IPS-18a (cell line): ENCODE measurements at regions not wholly inside any gene's neighbourhood (a gene's known extent, or its start where the extent isn't known, plus 50 kb on each side); places are given as distances from the start of the nearest gene placed in this dataset.
"Not testable (repeated sequence)": the region's sequence is repeated elsewhere in the genome, so short reads cannot be mapped to it uniquely, and the experiment has no call there.

Experiments used
- H3K27ac ChIP-seq: one replicate; pipeline ENCODE4 v1.5.1; 2013; ENCODE audit warnings: low read length
- H3K27me3 ChIP-seq: one replicate; pipeline ENCODE4 v1.6.1; 2013; ENCODE audit warnings: mild to moderate bottlenecking, low read length; ENCODE audit not compliant: control insufficient read depth, insufficient read depth
- H3K36me3 ChIP-seq: one replicate; pipeline ENCODE4 v1.6.1; 2013; ENCODE audit warnings: low read depth, low read length; ENCODE audit not compliant: control insufficient read depth
- H3K4me1 ChIP-seq: one replicate; pipeline ENCODE4 v1.6.1; 2013; ENCODE audit warnings: low read depth, low read length; ENCODE audit not compliant: control insufficient read depth
- H3K4me3 ChIP-seq: one replicate; pipeline ENCODE4 v1.5.1; 2013; ENCODE audit warnings: low read length
- H3K9ac ChIP-seq: one replicate; pipeline ENCODE4 v1.6.1; 2013; ENCODE audit warnings: mild to moderate bottlenecking, low read length, moderate library complexity
- H3K9me3 ChIP-seq: one replicate; pipeline ENCODE4 v1.6.1; 2013; ENCODE audit warnings: low read depth, low read length; ENCODE audit not compliant: control insufficient read depth

DNA sequence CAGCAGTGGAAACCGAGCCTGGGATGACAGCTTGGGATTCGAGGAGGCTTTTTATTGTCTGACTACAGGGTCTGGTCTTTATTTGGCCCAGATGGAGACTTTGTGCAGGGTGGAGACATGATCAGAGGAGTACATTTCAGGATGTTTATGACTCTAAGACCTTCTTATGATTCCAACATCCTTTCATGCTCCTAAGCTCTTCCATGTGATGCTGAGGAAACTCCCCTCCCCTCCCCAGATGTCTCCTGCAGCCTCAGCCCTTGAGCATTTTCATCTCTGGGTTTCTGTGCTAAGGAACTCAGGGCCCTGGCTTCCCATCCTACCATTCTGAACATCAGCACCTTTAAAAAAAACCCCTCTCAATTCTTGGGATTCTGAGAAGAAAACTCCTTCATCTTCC, 186.6 kb downstream of the SOX4 start:
- no peak overlapping the region for H3K27ac ChIP-seq
- no peak overlapping the region for H3K4me3 ChIP-seq
- H3K9me3 ChIP-seq, result no peaks in the 10 kb centered on the region
- peaks cover 21% of the 10 kb centered on the region for H3K4me1 ChIP-seq
- no peak overlapping the region for H3K9ac ChIP-seq
- H3K36me3 ChIP-seq, result no peaks in the 10 kb centered on the region
- H3K27me3 ChIP-seq, result no peaks in the 10 kb centered on the region

- Histone ChIP-seq H3K27me3 (no peaks in the 10 kb centered on the region), H3K9me3 (no peaks in the 10 kb centered on the region), H3K27ac (no peak overlapping the region), H3K4me1 (peaks cover 18% of the 10 kb centered on the region), H3K36me3 (no peaks in the 10 kb centered on the region), H3K9ac (no peak overlapping the region), H3K4me3 (no peak overlapping the region)
Observed at GRCh38 chr6:21780679-21781078, 187.1 kb downstream of the SOX4 start.

GRCh38 chr6:21781128-21781527, 187.6 kb downstream of the SOX4 start:
- no peak overlapping the region for H3K9ac ChIP-seq
- no peak overlapping the region for H3K4me3 ChIP-seq
- no peaks in the 10 kb centered on the region for H3K9me3 ChIP-seq
- no peaks in the 10 kb centered on the region for H3K36me3 ChIP-seq
- H3K4me1 ChIP-seq, result peaks cover 15% of the 10 kb centered on the region
- peak overlapping the region; percentile 20 for H3K27ac ChIP-seq
- no peaks in the 10 kb centered on the region for H3K27me3 ChIP-seq

GRCh38 chr6:21785164-21785563, 191.6 kb downstream of the SOX4 start:
- no peaks in the 10 kb centered on the region for H3K27me3 ChIP-seq
- H3K36me3 ChIP-seq, result no peaks in the 10 kb centered on the region
- H3K27ac ChIP-seq, result no peak overlapping the region
- H3K9ac ChIP-seq, result no peak overlapping the region
- no peak overlapping the region for H3K4me3 ChIP-seq
- H3K4me1 ChIP-seq, result peaks cover 15% of the 10 kb centered on the region
- no peaks in the 10 kb centered on the region for H3K9me3 ChIP-seq

GRCh38 chr6:21791056-21791455, 197.5 kb downstream of the SOX4 start:
- Histone ChIP-seq H3K27me3 (no peaks in the 10 kb centered on the region), H3K4me1 (no peaks in the 10 kb centered on the region), H3K9ac (no peak overlapping the region), H3K9me3 (no peaks in the 10 kb centered on the region), H3K36me3 (peaks cover 6% of the 10 kb centered on the region), H3K4me3 (no peak overlapping the region), H3K27ac (no peak overlapping the region)

DNA sequence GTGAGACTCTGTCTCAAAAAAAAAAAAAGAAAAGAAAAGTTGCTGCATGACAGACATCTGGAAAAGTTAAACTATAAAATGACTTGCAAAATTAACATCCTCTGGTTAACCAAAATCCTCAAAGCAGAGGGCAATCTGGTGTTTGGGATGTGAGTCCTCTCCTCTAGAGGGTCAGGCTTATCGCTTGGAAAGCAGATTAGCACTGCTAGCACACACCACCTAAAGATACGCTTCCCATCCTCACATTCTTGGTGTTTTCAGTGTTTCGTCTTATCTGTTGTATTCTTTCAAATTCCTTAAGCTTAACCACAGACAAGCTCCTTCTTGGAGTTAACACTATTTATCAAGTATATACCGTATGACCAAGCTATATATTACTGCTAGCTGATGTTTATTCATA, 198.0 kb downstream of the SOX4 start:
- Histone ChIP-seq H3K4me3 (no peak overlapping the region), H3K4me1 (no peaks in the 10 kb centered on the region), H3K27me3 (no peaks in the 10 kb centered on the region), H3K36me3 (peaks cover 6% of the 10 kb centered on the region), H3K9me3 (no peaks in the 10 kb centered on the region), H3K9ac (no peak overlapping the region), H3K27ac (no peak overlapping the region)

- H3K27ac ChIP-seq, result no peak overlapping the region
- H3K9ac ChIP-seq, result no peak overlapping the region
- H3K9me3 ChIP-seq, result no peaks in the 10 kb centered on the region
- peaks cover 6% of the 10 kb centered on the region for H3K36me3 ChIP-seq
- H3K27me3 ChIP-seq, result no peaks in the 10 kb centered on the region
- no peaks in the 10 kb centered on the region for H3K4me1 ChIP-seq
- H3K4me3 ChIP-seq, result no peak overlapping the region
Observed at GRCh38 chr6:21792177-21792576, 198.6 kb downstream of the SOX4 start.

GRCh38 chr6:21796979-21797378, 203.4 kb downstream of the SOX4 start:
- peaks cover 10% of the 10 kb centered on the region for H3K4me1 ChIP-seq
- not testable (repeated sequence) for H3K27ac ChIP-seq, H3K4me3 ChIP-seq, H3K27me3 ChIP-seq, H3K9me3 ChIP-seq, H3K36me3 ChIP-seq, H3K9ac ChIP-seq

GRCh38 chr6:21798468-21798867, 204.9 kb downstream of the SOX4 start:
- no peak overlapping the region for H3K27ac ChIP-seq
- no peak overlapping the region for H3K4me3 ChIP-seq
- H3K36me3 ChIP-seq, result peaks cover 6% of the 10 kb centered on the region
- no peaks in the 10 kb centered on the region for H3K27me3 ChIP-seq
- no peaks in the 10 kb centered on the region for H3K9me3 ChIP-seq
- H3K9ac ChIP-seq, result no peak overlapping the region
- peaks cover 10% of the 10 kb centered on the region for H3K4me1 ChIP-seq

- Histone ChIP-seq H3K9ac (no peak overlapping the region), H3K4me1 (peaks cover 10% of the 10 kb centered on the region), H3K4me3 (no peak overlapping the region), H3K9me3 (no peaks in the 10 kb centered on the region), H3K36me3 (no peaks in the 10 kb centered on the region), H3K27me3 (no peaks in the 10 kb centered on the region), H3K27ac (no peak overlapping the region)
Observed at GRCh38 chr6:21800330-21800729, 206.8 kb downstream of the SOX4 start.

DNA sequence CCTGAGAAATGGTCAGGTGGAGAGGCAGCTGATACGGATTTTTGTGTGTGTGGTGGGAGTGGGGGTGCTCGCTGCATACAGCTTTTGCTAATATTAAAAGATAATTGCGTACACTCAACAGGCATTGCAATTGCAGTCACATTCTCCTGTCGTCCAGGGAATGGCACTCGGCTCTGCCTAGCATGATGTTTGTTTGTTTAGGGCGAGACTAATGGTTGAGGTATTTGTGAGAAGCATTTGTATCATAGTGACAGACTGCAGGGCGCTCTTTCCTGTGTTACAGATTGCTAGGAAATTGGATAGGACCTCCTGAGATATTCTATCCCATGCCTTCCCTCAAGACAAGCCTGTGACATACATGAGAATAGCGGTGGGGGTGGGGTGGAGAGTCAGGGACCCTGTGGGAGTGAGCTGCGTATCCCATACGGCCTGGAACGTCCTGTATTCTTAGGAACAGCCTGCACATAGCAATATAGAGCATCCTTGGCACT, 207.4 kb downstream of the SOX4 start:
- no peaks in the 10 kb centered on the region for H3K36me3 ChIP-seq
- no peaks in the 10 kb centered on the region for H3K27me3 ChIP-seq
- peaks cover 10% of the 10 kb centered on the region for H3K4me1 ChIP-seq
- no peak overlapping the region for H3K27ac ChIP-seq
- no peaks in the 10 kb centered on the region for H3K9me3 ChIP-seq
- no peak overlapping the region for H3K4me3 ChIP-seq
- no peak overlapping the region for H3K9ac ChIP-seq

DNA sequence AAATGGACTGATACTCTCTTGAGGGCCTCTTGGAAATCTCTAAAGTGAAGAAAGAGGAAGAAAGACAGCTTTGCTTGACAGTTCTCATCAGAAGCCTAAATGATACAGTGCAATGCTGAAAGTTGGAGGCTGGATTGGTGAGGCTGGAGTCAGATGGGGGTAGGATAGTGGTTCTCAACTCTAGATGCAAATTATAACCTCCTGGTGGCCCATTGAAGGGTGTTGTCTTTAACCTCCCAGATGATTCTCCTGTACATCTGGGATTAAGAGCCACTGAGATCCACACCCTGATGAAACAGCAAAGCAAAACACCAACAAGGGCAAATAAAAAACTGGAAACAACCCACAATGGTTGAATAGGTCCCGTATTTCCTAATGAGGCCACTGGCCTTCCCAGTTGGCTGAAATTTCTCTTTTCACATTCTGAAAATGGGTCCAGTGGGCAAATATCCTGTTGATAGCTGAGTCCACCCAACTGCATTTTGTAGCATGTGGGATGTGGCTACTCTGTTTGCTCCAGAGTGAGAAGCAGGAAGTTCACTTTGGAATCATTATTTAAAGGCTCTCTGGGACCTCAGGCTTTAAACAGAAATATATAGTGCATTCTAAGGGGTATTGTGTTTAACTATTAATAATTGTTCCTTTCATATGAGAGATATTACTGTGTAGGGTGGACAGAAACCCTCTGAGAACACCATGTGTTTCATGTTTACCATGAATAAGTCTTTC, 208.1 kb downstream of the SOX4 start:
- H3K9me3 ChIP-seq, result no peaks in the 10 kb centered on the region
- H3K9ac ChIP-seq, result no peak overlapping the region
- H3K27ac ChIP-seq, result no peak overlapping the region
- no peaks in the 10 kb centered on the region for H3K36me3 ChIP-seq
- H3K4me1 ChIP-seq, result peaks cover 10% of the 10 kb centered on the region
- H3K4me3 ChIP-seq, result no peak overlapping the region
- H3K27me3 ChIP-seq, result no peaks in the 10 kb centered on the region
